Adrenal gland (tissue), 5 donors: ENCODE measurements at regions not wholly inside any gene's neighbourhood (a gene's known extent, or its start where the extent isn't known, plus 50 kb on each side); places are given as distances from the start of the nearest gene placed in this dataset.

Source experiments
- CTCF ChIP-seq, 6 experiments: fragments of 450-650 bp in 4 of 6; fragments of 200-600 bp in 2 of 6; sonication (generic) in 1 of 6; IDR thresholded peaks; 1 replicate in 5 of 6; 2 replicates in 1 of 6; pipeline versions ENCODE4 v1.5.1 to v1.8.0; 2016 to 2021; ENCODE audit warnings: antibody characterized with exemption in 6 of 6, mild to moderate bottlenecking in 2 of 6, moderate library complexity in 1 of 6
- POLR2A ChIP-seq, 2 donors: fragments of 450-650 bp; IDR thresholded peaks; one replicate each; pipeline ENCODE4 v1.6.1; 2017; ENCODE audit warnings: antibody characterized with exemption in 2 of 2, mild to moderate bottlenecking in 2 of 2, moderate library complexity in 1 of 2
- donor health status: DM: no; HTN: no; CAD: no.

GRCh38 chr13:32893176-32893575, 123.0 kb upstream of the KL start:
- TF ChIP-seq CTCF (IDR thresholded peaks at IDR 0.05) (no peak), POLR2A (IDR thresholded peaks at IDR 0.05) (no peak)
